Fibroblast of skin of abdomen (primary cell): ENCODE measurements at regions not wholly inside any gene's neighbourhood (a gene's known extent, or its start where the extent isn't known, plus 50 kb on each side); places are given as distances from the start of the nearest gene placed in this dataset.
"Not testable (repeated sequence)": the region's sequence is repeated elsewhere in the genome, so short reads cannot be mapped to it uniquely, and the experiment has no call there.

Source experiments
- DNase-seq: peaks from one replicate; pipeline ENCODE4 v3.0.0-alpha.2; 2013

- DNase-seq, result no peak
Observed at GRCh38 chr9:6160579-6160978, 55.0 kb upstream of the IL33 start.

- no peak for DNase-seq
Observed at GRCh38 chr9:6153425-6153824, 62.2 kb upstream of the IL33 start.

DNA sequence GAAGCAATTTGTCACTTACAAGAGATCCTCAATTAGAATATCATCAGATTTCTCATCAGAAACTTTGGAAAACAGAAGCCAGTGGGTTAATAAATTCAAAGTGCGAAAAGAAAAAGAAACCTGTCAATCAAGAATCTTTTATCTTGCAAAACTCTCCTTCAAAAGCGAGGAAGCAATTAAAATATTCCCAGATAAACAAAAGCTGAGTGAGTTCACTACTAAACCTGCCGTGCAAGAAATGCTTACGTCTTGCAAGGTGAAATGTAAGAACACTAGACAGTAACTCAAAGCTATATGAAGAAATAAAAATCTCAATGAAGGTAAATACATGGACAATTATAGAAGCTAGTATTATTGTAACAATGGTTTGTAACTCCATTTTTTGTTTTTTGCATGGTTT, 62.8 kb upstream of the IL33 start:
- no peak for DNase-seq

DNA sequence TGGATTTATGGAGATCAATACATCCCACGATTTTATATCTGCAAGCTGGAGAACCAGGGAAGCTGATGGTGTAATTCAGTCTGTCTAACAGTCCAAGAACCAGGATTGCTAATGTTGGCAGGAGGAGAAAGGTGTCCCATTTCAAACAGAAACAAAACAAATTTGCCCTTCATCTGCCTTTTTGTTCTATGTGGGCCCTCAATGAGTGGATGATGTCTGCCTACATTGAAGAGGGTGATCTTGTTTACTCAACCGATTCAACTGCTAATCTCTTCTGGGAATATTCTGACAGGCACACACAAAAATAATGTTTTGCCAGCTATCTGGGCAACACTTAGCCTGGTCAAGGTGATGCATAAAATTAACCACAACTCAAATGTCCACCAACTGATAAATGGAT, 65.1 kb upstream of the IL33 start:
- DNase-seq, result no peak

DNA sequence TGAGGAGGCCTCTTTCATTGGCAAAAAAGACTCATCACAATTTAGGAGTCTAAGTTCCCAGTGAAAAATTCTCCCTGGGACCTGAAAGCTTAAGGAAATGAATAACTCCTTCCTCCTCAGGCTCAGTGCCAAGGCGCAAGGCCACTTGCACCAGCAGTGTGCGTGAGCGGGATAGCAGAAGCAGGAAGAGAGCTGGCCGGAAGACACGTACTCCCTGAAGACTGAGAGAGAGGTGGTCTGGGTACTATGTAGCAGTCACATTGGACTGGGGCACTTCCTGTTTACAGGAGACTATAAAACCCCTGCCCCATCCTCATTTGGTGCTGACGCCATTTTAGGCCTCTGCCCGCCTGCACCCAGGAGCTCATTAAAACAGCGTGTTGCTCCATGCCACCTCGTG, 66.3 kb upstream of the IL33 start:
- no peak for DNase-seq

- no peak for DNase-seq
Observed at GRCh38 chr9:6147846-6148245, 67.8 kb upstream of the IL33 start.

- DNase-seq, result no peak
Observed at GRCh38 chr9:6144947-6145346, 70.7 kb upstream of the IL33 start.

- DNase-seq, result no peak
Observed at GRCh38 chr9:6142799-6143454, 72.7 kb upstream of the IL33 start.

- DNase-seq, result not testable (repeated sequence)
Observed at GRCh38 chr9:6135780-6136179, 79.8 kb upstream of the IL33 start.

DNA sequence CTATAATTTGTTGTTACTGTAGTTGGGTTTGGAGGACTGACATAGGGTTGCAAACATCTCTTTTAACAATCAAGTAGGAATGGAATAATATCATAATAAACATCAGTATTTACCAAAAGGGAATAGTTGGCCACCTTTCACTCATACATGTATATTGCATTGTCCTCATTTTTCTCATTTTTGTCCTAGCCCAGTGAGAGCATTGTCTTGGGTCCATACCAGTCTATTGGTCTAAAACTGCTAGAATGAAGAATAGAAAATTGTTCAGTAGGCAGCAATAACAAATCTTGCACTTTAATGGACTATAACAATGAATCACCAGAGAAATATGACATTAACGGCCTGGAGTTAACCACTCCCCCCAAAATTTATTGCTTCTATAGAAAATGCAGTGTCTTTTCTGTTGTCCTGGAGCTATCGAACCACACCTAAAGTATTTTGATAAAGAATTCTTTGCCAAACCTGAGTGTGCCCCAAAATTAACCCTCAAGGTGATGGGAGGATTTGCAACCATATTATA, 80.9 kb upstream of the IL33 start:
- peak; percentile 9 for DNase-seq

DNA sequence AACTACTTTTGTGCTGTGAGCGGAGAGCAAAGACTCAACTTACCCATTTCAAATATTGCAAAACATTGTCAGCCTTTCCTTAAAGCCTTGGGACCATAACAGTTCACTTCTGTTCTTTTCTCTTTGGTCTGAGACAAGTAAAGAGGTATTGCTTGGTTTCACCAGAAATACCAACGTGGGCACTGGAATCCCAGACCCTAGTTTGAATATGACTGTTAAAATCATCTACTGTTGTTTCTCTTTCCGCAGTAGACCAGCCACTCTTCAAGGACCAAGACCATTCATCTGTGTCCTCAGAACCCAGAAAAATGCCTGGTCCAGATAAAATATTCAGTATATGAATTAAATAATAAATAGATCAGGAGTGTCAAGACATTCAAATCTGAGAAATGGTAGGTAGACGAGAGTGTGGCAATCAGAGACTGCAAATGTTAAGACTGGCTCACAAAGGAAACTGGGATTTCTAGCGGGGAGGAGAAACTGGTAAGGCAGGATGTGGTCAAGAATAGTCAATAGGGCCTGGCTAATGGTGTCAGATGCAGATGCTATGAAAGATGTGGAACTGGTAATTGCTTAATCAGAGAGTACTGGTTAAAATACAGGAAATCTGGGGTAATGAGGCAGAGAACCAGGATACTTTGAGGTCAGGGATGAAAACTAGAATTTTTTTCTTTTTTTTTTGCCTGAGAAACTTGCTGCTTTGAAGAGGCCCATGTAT, 82.1 kb upstream of the IL33 start:
- no peak for DNase-seq

- DNase-seq, result no peak
Observed at GRCh38 chr9:6132650-6133049, 83.0 kb upstream of the IL33 start.

DNA sequence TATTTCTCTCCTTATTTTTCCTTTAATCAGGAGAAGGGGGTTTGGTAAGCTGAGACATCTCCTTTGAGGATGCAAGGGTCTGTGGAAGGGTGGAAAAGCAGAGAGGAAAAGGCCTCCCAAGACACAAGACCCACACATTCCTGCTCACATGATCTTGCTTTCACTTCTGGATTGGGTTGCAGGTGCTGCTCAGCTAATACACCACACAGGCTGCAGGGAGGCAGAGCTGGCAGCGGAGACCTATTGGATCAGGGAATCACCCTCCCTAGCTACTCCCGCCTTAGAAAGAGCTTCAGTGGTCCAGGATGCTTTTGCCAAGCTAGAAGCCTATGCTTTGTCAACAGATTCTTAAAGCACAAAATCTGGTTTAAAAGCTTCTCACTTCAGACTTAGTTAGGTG, 87.6 kb upstream of the IL33 start:
- no peak for DNase-seq

GRCh38 chr9:6126377-6126776, 89.2 kb upstream of the IL33 start:
- DNase-seq, result no peak

GRCh38 chr9:6123416-6123815, 92.2 kb upstream of the IL33 start:
- DNase-seq, result no peak

DNA sequence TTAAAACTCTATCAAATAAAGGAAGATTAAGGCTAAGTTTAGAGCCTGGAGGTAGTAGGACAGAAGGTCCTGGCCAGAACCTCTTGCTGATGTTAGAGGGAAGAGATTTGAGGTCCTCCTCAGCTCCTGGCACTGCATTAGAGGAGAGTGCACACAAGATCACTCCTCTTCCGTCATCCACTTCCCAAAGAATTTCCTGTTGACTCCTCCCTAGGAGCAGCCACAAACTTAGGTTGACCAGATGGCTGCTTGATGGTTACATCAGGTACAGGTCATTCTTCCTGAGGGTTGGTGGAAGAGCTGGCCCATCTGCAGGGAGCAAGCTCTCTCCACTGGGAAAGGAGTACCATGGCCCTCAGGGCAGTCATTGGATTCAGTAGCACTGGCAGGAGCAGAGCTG, 93.9 kb upstream of the IL33 start:
- DNase-seq, result no peak

DNA sequence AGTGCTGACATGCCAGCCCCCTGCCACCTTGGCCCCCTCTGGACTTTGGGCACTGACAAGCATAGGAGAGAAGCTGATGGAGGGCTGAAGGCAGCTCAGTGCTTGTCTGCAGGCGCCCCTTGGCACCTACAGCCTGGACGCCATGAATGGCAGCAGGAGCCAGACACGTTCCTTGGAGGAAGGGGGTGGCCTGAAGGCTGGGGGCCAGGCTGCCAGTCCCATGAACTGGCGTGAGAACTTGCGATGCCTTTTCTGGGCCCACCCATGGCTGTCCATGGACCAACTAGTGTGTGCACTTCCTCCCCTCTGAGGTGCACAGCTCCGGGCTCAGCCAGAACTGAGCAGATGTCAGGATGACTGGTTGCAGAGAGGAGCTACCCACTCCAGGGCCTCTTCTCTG, 99.0 kb upstream of the RANBP6 start:
- DNase-seq, result no peak

DNA sequence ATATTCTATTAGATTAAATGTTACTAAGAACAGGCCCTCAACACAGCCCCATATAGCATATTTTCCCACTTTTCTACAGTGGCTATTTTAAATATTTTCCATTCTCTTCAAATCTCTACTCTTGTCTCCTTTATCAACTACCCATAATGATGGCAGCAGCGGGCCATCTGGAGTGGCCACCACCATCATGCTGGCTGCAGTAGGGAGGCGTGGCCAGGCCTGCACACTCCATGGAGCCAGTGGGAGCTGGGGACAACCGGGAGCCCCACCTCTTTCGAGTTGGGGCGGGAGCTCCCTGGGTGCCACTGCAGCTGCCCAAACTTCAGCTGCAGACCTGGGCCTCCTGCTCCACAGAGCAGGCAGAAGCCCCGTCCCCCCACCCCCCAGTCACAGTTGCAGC, 98.4 kb upstream of the RANBP6 start:
- DNase-seq, result no peak

DNA sequence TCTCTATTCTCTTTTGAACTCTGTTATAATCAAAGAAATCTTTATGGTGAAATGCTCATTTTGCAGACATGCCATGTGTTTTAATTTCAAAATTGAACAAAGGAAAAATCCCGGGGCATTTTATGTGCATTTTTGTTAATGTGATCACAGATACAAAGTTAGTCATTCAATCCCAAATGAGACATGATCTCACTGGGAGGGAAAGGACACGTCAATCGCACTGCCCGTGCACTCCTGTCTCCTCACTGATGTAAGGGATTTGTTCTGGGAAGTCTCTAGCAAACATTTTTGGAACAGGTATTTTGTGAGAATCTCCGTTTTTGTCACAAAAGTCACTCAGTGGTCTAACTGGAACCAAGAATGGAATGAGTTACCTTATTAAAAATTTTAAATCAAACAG, 97.9 kb upstream of the RANBP6 start:
- DNase-seq, result no peak

DNA sequence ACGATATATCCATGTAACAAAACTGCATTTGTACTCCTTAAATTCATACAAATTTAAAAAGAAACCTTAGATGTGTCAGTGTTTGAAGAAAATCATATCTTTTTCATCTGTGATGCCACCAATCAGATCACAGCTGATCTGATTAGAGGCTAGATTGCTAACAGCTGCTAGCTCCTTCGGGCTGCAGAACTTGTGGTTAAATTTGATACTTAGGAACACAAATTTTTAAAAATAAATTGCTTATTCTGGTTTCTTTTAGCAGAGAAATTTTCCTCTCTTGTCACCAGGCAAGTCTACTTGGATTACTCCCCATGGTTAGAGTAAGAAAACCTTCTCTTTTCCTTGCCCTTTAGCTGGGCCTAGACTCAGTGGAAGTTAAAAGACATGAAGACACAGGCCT, 94.6 kb upstream of the RANBP6 start:
- no peak for DNase-seq

GRCh38 chr9:6109571-6109970, 94.1 kb upstream of the RANBP6 start:
- no peak for DNase-seq

GRCh38 chr9:6106711-6107339, 91.4 kb upstream of the RANBP6 start:
- peak; percentile 21 for DNase-seq

GRCh38 chr9:6105738-6106137, 90.3 kb upstream of the RANBP6 start:
- no peak for DNase-seq

- DNase-seq, result not testable (repeated sequence)
Observed at GRCh38 chr9:6104406-6104805, 89.0 kb upstream of the RANBP6 start.
